GM12874 (cell line): ENCODE measurements at regions not wholly inside any gene's neighbourhood (a gene's known extent, or its start where the extent isn't known, plus 50 kb on each side); places are given as distances from the start of the nearest gene placed in this dataset.

Experiments used
- TF ChIP-seq, protein P1 (sequence below): IDR thresholded peaks from 2 replicates; pipeline ENCODE4 v1.5.1; 2011; ENCODE audit warnings: low read depth, mild to moderate bottlenecking, control low read depth, low read length, moderate library complexity; ENCODE audit not compliant: insufficient read depth

DNA sequence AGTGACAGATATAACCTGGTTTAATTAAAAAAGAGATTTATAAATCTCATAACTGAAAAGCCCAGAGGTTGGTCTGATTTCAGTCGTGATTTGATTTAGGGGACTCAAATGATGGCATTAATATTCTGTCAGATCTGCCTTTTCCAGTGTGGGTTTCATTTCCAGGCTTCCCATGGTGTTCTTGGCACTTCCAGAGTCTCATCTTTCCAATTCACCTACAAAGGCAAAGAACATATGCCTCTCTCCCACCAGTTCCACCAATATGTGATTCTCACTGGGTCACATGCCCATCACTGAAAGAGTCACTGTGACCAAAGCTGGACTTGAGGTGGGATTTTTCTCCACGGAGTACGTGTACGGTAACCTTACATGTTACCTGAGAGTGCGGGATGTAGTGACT lies 137.4 kb upstream of the IL12B start:
- TF ChIP-seq, protein P1, sequence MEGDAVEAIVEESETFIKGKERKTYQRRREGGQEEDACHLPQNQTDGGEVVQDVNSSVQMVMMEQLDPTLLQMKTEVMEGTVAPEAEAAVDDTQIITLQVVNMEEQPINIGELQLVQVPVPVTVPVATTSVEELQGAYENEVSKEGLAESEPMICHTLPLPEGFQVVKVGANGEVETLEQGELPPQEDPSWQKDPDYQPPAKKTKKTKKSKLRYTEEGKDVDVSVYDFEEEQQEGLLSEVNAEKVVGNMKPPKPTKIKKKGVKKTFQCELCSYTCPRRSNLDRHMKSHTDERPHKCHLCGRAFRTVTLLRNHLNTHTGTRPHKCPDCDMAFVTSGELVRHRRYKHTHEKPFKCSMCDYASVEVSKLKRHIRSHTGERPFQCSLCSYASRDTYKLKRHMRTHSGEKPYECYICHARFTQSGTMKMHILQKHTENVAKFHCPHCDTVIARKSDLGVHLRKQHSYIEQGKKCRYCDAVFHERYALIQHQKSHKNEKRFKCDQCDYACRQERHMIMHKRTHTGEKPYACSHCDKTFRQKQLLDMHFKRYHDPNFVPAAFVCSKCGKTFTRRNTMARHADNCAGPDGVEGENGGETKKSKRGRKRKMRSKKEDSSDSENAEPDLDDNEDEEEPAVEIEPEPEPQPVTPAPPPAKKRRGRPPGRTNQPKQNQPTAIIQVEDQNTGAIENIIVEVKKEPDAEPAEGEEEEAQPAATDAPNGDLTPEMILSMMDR, result no peak

DNA sequence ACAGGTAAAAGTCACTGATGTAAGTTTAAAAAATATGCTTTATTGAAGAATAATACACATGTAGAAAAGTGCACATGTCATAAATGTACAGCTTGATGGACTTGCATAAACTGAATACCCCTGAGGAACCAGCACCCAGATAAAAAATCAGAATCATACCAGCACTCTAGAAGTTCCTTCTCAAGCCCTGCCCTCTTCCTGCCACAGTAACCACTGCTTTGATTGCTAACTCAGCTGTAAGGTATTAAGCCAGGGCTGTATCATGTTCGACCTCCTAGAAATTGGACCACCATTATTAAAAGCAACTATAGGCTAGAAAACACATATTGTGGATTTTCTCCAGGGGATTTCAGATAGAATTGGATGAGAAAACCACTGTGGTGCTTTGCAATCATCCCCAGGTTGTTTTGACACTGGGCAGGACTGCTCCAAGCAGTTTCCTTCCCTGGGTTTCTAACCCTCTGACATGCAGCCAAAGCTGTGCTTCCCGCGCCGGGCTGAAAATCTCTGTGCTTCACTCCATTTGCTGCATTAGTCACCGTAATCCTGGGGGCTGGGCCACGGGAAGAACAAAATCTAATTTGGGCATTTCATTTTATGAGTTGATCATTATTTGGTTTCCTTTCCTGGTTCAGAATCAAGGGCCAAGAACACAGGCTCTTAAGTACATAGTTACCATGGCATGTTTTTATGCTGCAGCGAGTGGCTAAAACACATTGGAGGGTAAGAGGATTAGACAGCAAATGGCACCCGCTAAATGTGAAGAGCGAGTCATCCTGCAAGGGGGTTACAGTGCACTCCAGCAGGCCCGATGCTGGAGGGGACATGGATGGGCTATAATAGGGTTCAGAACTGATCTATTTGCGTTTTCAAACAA lies 139.4 kb upstream of the IL12B start:
- TF ChIP-seq, protein P1, result no peak

DNA sequence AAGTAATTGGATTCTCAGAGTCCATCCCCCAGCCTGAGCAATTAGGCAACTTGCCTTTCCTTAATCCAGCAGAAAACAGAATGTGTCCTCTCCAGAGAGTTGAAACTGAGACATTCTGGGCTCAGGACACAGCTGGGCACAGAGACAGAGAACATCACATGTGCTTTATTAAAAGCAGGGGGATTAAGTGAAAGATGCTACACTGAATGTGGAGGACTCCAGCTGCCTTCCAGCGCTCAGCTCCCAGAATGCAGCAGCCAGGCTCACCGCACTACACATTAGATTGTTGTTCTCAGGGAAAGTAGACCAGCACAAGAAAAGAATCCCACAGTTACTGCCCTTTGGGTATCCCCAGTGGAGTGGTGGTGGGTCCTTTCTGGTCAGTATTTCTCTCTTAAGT lies 141.6 kb upstream of the IL12B start:
- TF ChIP-seq, protein P1, result no peak

DNA sequence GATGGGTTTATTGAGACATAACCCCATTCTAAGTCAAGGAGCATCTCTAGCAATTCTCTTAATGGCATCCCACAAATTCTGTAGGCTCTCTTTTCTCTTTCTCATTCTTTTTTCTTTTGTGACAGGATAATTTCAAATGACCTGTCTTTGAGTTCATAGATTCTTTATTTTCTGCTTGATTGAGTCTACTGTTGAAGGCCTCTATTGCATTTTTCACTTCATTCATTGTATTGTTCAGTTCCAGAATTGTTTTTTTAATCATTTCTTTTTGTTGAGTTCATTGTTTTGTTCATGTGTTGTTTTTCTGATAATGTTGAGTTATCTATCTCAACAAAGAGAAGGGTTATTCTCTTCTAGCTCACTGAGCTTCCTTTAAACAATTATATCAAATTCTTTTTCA lies 144.7 kb upstream of the IL12B start:
- TF ChIP-seq, protein P1, result no peak

DNA sequence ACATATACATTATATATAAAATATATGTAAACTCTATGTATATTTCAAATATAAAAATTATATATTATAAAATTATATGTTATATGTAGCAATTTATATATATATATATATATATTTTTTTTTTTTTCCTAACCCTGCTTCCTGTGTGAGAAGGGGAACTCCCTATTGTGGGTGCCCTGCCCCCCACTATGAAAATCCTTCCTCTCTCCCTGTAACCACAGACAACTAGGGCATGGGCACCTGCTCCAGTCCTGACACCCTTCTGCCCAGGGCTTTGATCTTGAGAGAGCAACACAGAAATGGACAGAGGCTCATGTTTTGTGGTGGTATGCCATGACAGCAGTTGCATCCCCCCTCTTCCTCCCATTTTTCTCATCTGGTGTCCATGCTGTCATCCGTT lies 148.7 kb upstream of the IL12B start:
- TF ChIP-seq, protein P1, result no peak

DNA sequence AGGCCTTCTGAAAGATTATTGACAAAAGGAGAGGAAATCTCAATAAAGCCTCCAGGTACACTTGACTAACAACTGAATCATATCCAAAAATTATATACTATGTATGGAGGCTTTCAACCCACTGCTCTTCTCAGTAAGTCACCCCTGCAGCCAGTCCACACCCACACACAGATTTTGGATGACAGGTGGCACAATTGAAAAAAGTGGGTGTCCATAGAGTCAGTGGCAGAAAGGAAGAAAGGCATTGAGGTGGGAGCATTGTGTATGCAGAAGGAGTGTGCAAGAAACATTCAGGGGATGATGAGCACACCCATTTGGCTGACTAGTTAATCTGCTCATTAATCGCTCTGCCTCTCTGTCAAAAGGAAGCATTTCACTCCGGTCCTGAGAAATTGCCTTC lies 150.6 kb upstream of the IL12B start:
- TF ChIP-seq, protein P1, result no peak

DNA sequence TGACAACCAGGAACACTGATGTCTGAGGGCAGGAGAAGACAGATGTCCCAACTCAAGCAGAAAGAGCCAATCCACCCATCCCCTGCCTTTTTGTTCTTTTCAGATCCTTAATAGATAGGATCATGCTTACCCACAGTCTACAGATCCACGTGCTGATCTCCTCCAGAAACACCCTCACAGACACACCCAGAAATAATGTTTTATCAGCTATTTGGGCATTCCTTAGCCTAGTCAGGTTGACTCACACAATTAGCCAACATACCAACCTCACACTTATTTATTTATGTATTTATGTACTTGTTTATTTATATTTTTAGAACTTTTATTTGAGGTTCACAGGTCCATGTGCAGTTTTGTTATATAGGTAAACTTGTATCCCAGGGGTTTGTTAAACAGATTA lies 151.5 kb upstream of the IL12B start:
- TF ChIP-seq, protein P1, result no peak

DNA sequence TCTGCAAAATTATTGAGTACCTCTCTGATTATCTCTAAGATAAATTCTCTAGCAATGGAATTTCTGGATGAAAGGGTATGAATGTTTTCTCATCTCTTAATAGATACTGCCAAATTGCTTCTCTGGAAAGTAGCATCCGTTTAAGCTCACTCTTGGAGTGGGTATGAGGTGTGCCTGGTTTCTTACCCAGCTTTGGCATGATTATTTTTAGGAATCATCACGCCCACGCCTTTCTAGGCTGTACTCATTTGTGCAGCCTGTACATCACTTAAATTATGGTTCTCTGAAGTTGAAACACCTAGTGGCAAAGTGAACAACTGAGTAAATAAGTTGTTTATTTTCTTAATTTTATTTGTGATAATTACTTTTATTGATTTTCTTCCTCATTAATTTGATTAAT lies 156.5 kb upstream of the IL12B start:
- TF ChIP-seq, protein P1, result no peak
